Hepatocyte (in vitro differentiated cells): ENCODE measurements at regions not wholly inside any gene's neighbourhood (a gene's known extent, or its start where the extent isn't known, plus 50 kb on each side); places are given as distances from the start of the nearest gene placed in this dataset.

ENCODE experiments used
- DNase-seq: peaks from one replicate; pipeline ENCODE4 v3.0.0-alpha.2; 2016; ENCODE audit warnings: low spot score
- H2AFZ ChIP-seq: fragments of 200-600 bp; sonication (generic); 2 replicates; pipeline ENCODE4 v1.6.0; 2016; ENCODE audit warnings: antibody characterized with exemption, mild to moderate bottlenecking
- H3K27ac ChIP-seq: fragments of 200-600 bp; sonication (generic); 2 replicates; pipeline ENCODE4 v1.5.1; 2016; ENCODE audit warnings: mild to moderate bottlenecking
- H3K27me3 ChIP-seq: fragments of 200-600 bp; sonication (generic); 2 replicates; pipeline ENCODE4 v1.6.1; 2016
- H3K36me3 ChIP-seq: fragments of 200-600 bp; sonication (generic); replicated peaks from 2 replicates; pipeline ENCODE4 v1.5.1; 2016; ENCODE audit warnings: low read depth; ENCODE audit not compliant: insufficient read depth
- H3K4me1 ChIP-seq: fragments of 200-600 bp; sonication (generic); 2 replicates; pipeline ENCODE4 v1.5.1; 2016; ENCODE audit warnings: mild to moderate bottlenecking, moderate library complexity; ENCODE audit not compliant: insufficient read depth
- H3K4me2 ChIP-seq: fragments of 200-600 bp; sonication (generic); 2 replicates; pipeline ENCODE4 v1.6.0; 2016
- H3K4me3 ChIP-seq: fragments of 200-600 bp; sonication (generic); 2 replicates; pipeline ENCODE4 v1.5.1; 2016; ENCODE audit warnings: mild to moderate bottlenecking
- H3K79me2 ChIP-seq: fragments of 200-600 bp; sonication (generic); 2 replicates; pipeline ENCODE4 v1.6.0; 2017; ENCODE audit warnings: mild to moderate bottlenecking
- H3K9me2 ChIP-seq: fragments of 200-600 bp; sonication (generic); replicated peaks from 2 replicates; pipeline ENCODE4 v1.6.0; 2017; ENCODE audit warnings: mild to moderate bottlenecking; ENCODE audit not compliant: insufficient read depth
- H3K9me3 ChIP-seq: fragments of 200-600 bp; sonication (generic); 2 replicates; pipeline ENCODE4 v1.5.1; 2016; ENCODE audit warnings: low read depth, mild to moderate bottlenecking
- H4K20me1 ChIP-seq: fragments of 200-600 bp; sonication (generic); 2 replicates; pipeline ENCODE4 v1.6.0; 2016; ENCODE audit warnings: mild to moderate bottlenecking; ENCODE audit not compliant: insufficient read depth, poor library complexity, severe bottlenecking
- CTCF ChIP-seq: fragments of 200-600 bp; sonication (generic); IDR thresholded peaks from 2 replicates; pipeline ENCODE4 v1.5.1; 2016; ENCODE audit warnings: antibody characterized with exemption, mild to moderate bottlenecking; ENCODE audit not compliant: poor library complexity
- EZH2 ChIP-seq: fragments of 200-600 bp; sonication (generic); IDR thresholded peaks from 2 replicates; pipeline ENCODE4 v1.6.1; 2016; ENCODE audit warnings: antibody characterized with exemption, mild to moderate bottlenecking, borderline replicate concordance
- EZH2phosphoT487 ChIP-seq: fragments of 200-600 bp; sonication (generic); IDR thresholded peaks from one replicate; pipeline ENCODE4 v1.6.1; 2018; ENCODE audit warnings: antibody characterized with exemption, mild to moderate bottlenecking, low read depth, moderate library complexity; ENCODE audit not compliant: unreplicated experiment, severe bottlenecking
- WGBS: methylation state at CpG from one replicate; pipeline ENCODE4 v1.1.6; 2016; ENCODE audit warnings: low lambda C conversion rate; ENCODE audit errors: missing lambda C conversion rate; 5-methylcytosine and 5-hydroxymethylcytosine counted together

GRCh38 chr1:79531790-79532189, 525.3 kb upstream of the ADGRL4 start:
- no peak overlapping the region for H3K4me3 ChIP-seq
- no peak overlapping the region for H3K4me2 ChIP-seq
- no peak overlapping the region for H3K27ac ChIP-seq
- no peaks in the 10 kb centered on the region for H3K9me2 ChIP-seq
- no peaks in the 10 kb centered on the region for H3K4me1 ChIP-seq
- no peaks in the 10 kb centered on the region for H3K27me3 ChIP-seq
- H3K9me3 ChIP-seq = no peaks in the 10 kb centered on the region
- H2AFZ ChIP-seq = no peak overlapping the region
- H3K36me3 ChIP-seq = no peaks in the 10 kb centered on the region
- H3K79me2 ChIP-seq = no peaks in the 10 kb centered on the region
- TF ChIP-seq CTCF (no peak), EZH2 (no peak), EZH2phosphoT487 (no peak)
- no peak for DNase-seq
- no peaks in the 10 kb centered on the region for H4K20me1 ChIP-seq
- 91% methylated on average over 2 of the region's 2 CpGs for WGBS

GRCh38 chr1:79530476-79530875, 523.9 kb upstream of the ADGRL4 start:
- Histone ChIP-seq H3K27ac (no peak overlapping the region), H3K9me2 (no peaks in the 10 kb centered on the region), H4K20me1 (no peaks in the 10 kb centered on the region), H2AFZ (no peak overlapping the region), H3K9me3 (no peaks in the 10 kb centered on the region), H3K4me2 (no peak overlapping the region), H3K36me3 (no peaks in the 10 kb centered on the region), H3K27me3 (no peaks in the 10 kb centered on the region), H3K79me2 (no peaks in the 10 kb centered on the region), H3K4me1 (no peaks in the 10 kb centered on the region), H3K4me3 (no peak overlapping the region)
- 82% methylated on average over 2 of the region's 2 CpGs for WGBS
- DNase-seq = no peak
- TF ChIP-seq CTCF (no peak), EZH2phosphoT487 (no peak), EZH2 (no peak)

- H3K4me1 ChIP-seq = no peaks in the 10 kb centered on the region
- no peak for TF ChIP-seq EZH2
- TF ChIP-seq CTCF = no peak
- no peak overlapping the region for H3K27ac ChIP-seq
- no peaks in the 10 kb centered on the region for H3K9me3 ChIP-seq
- no peaks in the 10 kb centered on the region for H3K79me2 ChIP-seq
- no peak for DNase-seq
- no peak overlapping the region for H3K4me2 ChIP-seq
- 91% methylated on average over 2 of the region's 2 CpGs for WGBS
- H3K27me3 ChIP-seq = no peaks in the 10 kb centered on the region
- no peaks in the 10 kb centered on the region for H3K36me3 ChIP-seq
- H2AFZ ChIP-seq = no peak overlapping the region
- H3K4me3 ChIP-seq = no peak overlapping the region
- H3K9me2 ChIP-seq = no peaks in the 10 kb centered on the region
- H4K20me1 ChIP-seq = no peaks in the 10 kb centered on the region
Observed at GRCh38 chr1:79530055-79530454, 523.5 kb upstream of the ADGRL4 start.

- WGBS = 94% methylated on average over 1 of the region's 1 CpG
- Histone ChIP-seq H3K9me3 (no peaks in the 10 kb centered on the region), H3K4me1 (no peaks in the 10 kb centered on the region), H3K27ac (no peak overlapping the region), H3K4me2 (no peak overlapping the region), H3K9me2 (no peaks in the 10 kb centered on the region), H3K36me3 (no peaks in the 10 kb centered on the region), H4K20me1 (no peaks in the 10 kb centered on the region), H2AFZ (no peak overlapping the region), H3K79me2 (no peaks in the 10 kb centered on the region), H3K4me3 (no peak overlapping the region), H3K27me3 (no peaks in the 10 kb centered on the region)
- DNase-seq = no peak
- TF ChIP-seq EZH2 (no peak), EZH2phosphoT487 (no peak), CTCF (no peak)
Observed at GRCh38 chr1:79524126-79524525, 517.6 kb upstream of the ADGRL4 start.
